ENCODE measurements at regions not wholly inside any gene's neighbourhood (a gene's known extent, or its start where the extent isn't known, plus 50 kb on each side); places are given as distances from the start of the nearest gene placed in this dataset.
"Not testable (repeated sequence)": the region's sequence is repeated elsewhere in the genome, so short reads cannot be mapped to it uniquely, and the experiment has no call there.

GRCh38 chr5:56298336-56299090 is 65.4 kb upstream of the ANKRD55 start:
- DNase-seq (ENCODE audit: low spot score), result no peak

GRCh38 chr5:56297851-56298250 is 64.7 kb upstream of the ANKRD55 start:
- DNase-seq (ENCODE audit: low spot score), result no peak

- not testable (repeated sequence) for DNase-seq (ENCODE audit: low spot score)
These were observed 62.2 kb upstream of the ANKRD55 start for GRCh38 chr5:56295311-56295710.

GRCh38 chr5:56294354-56294753 is 61.2 kb upstream of the ANKRD55 start:
- no peak for DNase-seq (ENCODE audit: low spot score)

- DNase-seq (ENCODE audit: low spot score), result not testable (repeated sequence)
These were observed 59.7 kb upstream of the ANKRD55 start for GRCh38 chr5:56292874-56293273.

- no peak for DNase-seq (ENCODE audit: low spot score)
These were observed 58.7 kb upstream of the ANKRD55 start for GRCh38 chr5:56291661-56292374.

GRCh38 chr5:56291079-56291643 is 58.0 kb upstream of the ANKRD55 start:
- DNase-seq (ENCODE audit: low spot score), result no peak

- DNase-seq (ENCODE audit: low spot score), result no peak
These were observed 57.4 kb upstream of the ANKRD55 start for GRCh38 chr5:56290378-56291078.

GRCh38 chr5:56289602-56289987 is 56.5 kb upstream of the ANKRD55 start:
- DNase-seq (ENCODE audit: low spot score), result no peak

GRCh38 chr5:56288873-56289601 is 55.9 kb upstream of the ANKRD55 start:
- DNase-seq (ENCODE audit: low spot score), result no peak

GRCh38 chr5:56286015-56286884 is 53.1 kb upstream of the ANKRD55 start:
- DNase-seq (ENCODE audit: low spot score), result no peak

- no peak for DNase-seq (ENCODE audit: low spot score)
These were observed 49.8 kb upstream of the ANKRD55 start for GRCh38 chr5:56282951-56283350.

Data from H4 (cell line).